NCI-H2171 (cell line): ENCODE measurements at regions not wholly inside any gene's neighbourhood (a gene's known extent, or its start where the extent isn't known, plus 50 kb on each side); places are given as distances from the start of the nearest gene placed in this dataset.
"Not testable (repeated sequence)": the region's sequence is repeated elsewhere in the genome, so short reads cannot be mapped to it uniquely, and the experiment has no call there.

Source experiments
- DNase-seq: peaks from one replicate; lab custom pipeline; 2025; lab: John Stamatoyannopoulos, UW

GRCh38 chr2:129913695-129914495 is 65.6 kb upstream of the RAB6C start:
- DNase-seq, result no peak

GRCh38 chr2:129914538-129915302 is 64.7 kb upstream of the RAB6C start:
- no peak for DNase-seq

GRCh38 chr2:129915303-129915840 is 64.1 kb upstream of the RAB6C start:
- peak; percentile 9 for DNase-seq

- no peak for DNase-seq
Measured at GRCh38 chr2:129918604-129919003, 60.9 kb upstream of the RAB6C start.

GRCh38 chr2:129922571-129923264 is 56.7 kb upstream of the RAB6C start:
- peak; percentile 52 for DNase-seq

GRCh38 chr2:129923265-129924091 is 56.0 kb upstream of the RAB6C start:
- DNase-seq, result peak; percentile 75

GRCh38 chr2:129924115-129924514 is 55.4 kb upstream of the RAB6C start:
- DNase-seq, result not testable (repeated sequence)

GRCh38 chr2:129925381-129925780 is 54.1 kb upstream of the RAB6C start:
- no peak for DNase-seq

GRCh38 chr2:129927696-129928095 is 51.8 kb upstream of the RAB6C start:
- DNase-seq, result no peak

- DNase-seq, result no peak
Measured at GRCh38 chr2:129929321-129930290, 49.9 kb upstream of the RAB6C start.
